Uterus (tissue), 3 donors: ENCODE measurements at regions not wholly inside any gene's neighbourhood (a gene's known extent, or its start where the extent isn't known, plus 50 kb on each side); places are given as distances from the start of the nearest gene placed in this dataset.

ENCODE experiments used
- DNase-seq, 2 donors: peaks; one replicate each; pipeline ENCODE4 v3.0.0-alpha.2; 2019 to 2020
- H3K27ac ChIP-seq, 2 donors: fragments of 200-600 bp; sonication (generic); 1 replicate in 1 of 2; 2 replicates in 1 of 2; pipeline ENCODE4 v1.5.1; 2016 to 2018
- H3K27me3 ChIP-seq, 2 donors: fragments of 200-600 bp; sonication (generic); one replicate each; pipeline ENCODE4 v1.5.1; 2018 to 2019; ENCODE audit warnings: control low read depth in 1 of 2
- H3K36me3 ChIP-seq, 2 donors: fragments of 200-600 bp; sonication (generic); one replicate each; pipeline ENCODE4 v1.5.1; 2019; ENCODE audit warnings: control low read depth in 1 of 2
- H3K4me1 ChIP-seq, 2 donors: fragments of 200-600 bp; sonication (generic); one replicate each; pipeline ENCODE4 v1.5.1; 2018 to 2019; ENCODE audit warnings: control low read depth in 1 of 2
- H3K4me3 ChIP-seq, 2 donors: fragments of 200-600 bp; sonication (generic); 1 replicate in 1 of 2; 2 replicates in 1 of 2; pipeline ENCODE4 v1.5.1; 2018 to 2019; ENCODE audit warnings: mild to moderate bottlenecking in 1 of 2
- H3K9me3 ChIP-seq, 2 donors: fragments of 200-600 bp; sonication (generic); one replicate each; pipeline ENCODE4 v1.5.1; 2019; ENCODE audit warnings: control low read depth in 1 of 2
- POLR2A ChIP-seq, 2 donors: fragments of 450-650 bp; IDR thresholded peaks; one replicate each; pipeline ENCODE4 v1.6.1; 2016; ENCODE audit warnings: antibody characterized with exemption in 2 of 2, mild to moderate bottlenecking in 1 of 2, moderate library complexity in 1 of 2
- intact Hi-C: fragments of 100-400 bp; cut with DNase I; formaldehyde crosslinking; loops from one replicate; pipeline ENCODE4 v1.15.1; 2023; ENCODE audit warnings: low total_unique reads
- TF ChIP-seq, protein P1 (sequence below), 4 experiments: fragments of 200-600 bp in 2 of 4; fragments of 450-650 bp in 2 of 4; sonication (generic) in 2 of 4; IDR thresholded peaks; one replicate each; pipeline ENCODE4 v1.5.1; 2016 to 2019; ENCODE audit warnings: antibody characterized with exemption in 4 of 4, mild to moderate bottlenecking in 2 of 4, moderate library complexity in 1 of 4
- donor health status: DM: yes; HTN: yes; CAD: no.

DNA sequence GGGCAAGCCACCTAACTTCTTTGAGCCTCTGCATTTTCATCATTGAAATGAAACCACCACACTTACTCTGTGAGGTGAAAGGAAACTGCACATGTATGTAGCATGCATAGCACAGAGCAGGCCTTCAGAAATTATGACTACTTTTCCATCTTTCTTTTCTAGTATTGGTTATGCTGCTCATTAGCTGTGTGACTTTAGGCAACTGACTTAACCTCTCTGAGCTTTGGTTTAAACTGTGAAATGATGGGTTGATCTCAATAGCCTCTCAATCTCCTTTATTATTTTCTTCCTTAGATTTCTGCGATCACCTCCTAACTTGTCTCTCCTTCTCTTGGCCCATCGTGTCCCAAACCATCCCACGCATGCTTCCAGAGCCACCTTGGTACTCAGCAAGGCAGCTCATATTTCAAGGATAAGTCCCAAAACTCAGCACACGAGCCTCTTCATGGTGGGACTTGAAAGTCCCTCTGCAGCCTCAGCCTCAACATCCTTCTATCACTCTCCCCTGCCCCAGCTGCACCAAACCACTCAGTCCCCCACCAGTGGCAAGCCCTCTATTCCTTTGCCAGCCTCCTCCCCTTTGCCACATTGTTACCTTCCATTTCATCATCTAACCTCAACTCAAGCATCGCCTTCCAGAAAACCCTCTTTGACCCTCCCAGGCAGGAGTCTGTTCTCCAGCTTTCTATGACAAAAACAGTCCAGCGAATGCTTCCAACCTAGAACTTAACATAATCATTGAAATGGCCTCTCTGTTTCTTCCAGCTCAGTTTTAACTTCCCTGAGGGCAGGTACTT lies 60.3 kb upstream of the DNAH5 start:
- H3K36me3 ChIP-seq, result no peaks in the 10 kb centered on the region
- no peak overlapping the region for H3K27ac ChIP-seq
- no peaks in the 10 kb centered on the region for H3K9me3 ChIP-seq
- H3K4me1 ChIP-seq, result no peaks in the 10 kb centered on the region
- no peak for DNase-seq
- H3K4me3 ChIP-seq, result no peak overlapping the region
- H3K27me3 ChIP-seq, result no peaks in the 10 kb centered on the region
- intact Hi-C loops, result no loop called here
- TF ChIP-seq POLR2A (IDR thresholded peaks at IDR 0.05), result no peak
- TF ChIP-seq, protein P1, sequence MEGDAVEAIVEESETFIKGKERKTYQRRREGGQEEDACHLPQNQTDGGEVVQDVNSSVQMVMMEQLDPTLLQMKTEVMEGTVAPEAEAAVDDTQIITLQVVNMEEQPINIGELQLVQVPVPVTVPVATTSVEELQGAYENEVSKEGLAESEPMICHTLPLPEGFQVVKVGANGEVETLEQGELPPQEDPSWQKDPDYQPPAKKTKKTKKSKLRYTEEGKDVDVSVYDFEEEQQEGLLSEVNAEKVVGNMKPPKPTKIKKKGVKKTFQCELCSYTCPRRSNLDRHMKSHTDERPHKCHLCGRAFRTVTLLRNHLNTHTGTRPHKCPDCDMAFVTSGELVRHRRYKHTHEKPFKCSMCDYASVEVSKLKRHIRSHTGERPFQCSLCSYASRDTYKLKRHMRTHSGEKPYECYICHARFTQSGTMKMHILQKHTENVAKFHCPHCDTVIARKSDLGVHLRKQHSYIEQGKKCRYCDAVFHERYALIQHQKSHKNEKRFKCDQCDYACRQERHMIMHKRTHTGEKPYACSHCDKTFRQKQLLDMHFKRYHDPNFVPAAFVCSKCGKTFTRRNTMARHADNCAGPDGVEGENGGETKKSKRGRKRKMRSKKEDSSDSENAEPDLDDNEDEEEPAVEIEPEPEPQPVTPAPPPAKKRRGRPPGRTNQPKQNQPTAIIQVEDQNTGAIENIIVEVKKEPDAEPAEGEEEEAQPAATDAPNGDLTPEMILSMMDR (IDR thresholded peaks at IDR 0.05), result no peak

DNA sequence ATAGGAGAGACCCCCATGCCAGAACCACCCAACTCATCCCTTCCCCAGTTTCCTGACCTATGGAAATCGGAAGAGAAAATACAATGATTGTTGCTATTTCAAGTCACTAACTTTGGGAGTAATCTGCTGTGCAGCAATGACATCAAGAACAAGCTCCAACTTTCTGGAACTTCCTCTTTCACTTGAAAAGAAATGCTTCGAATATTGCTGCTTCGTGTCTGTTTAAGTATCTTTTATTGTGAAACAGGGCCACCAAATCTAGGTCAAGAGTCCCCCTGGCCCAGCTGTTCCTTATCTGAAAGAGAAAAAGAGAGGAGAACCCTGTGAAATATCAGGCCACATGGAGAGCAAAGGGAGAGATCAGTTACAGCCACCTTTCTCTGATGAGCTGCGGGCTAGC lies 59.4 kb upstream of the DNAH5 start:
- Histone ChIP-seq H3K9me3 (no peaks in the 10 kb centered on the region), H3K36me3 (no peaks in the 10 kb centered on the region), H3K27me3 (no peaks in the 10 kb centered on the region), H3K4me1 (no peaks in the 10 kb centered on the region), H3K4me3 (no peak overlapping the region), H3K27ac (no peak overlapping the region)
- DNase-seq, result no peak
- TF ChIP-seq POLR2A (IDR thresholded peaks at IDR 0.05), result no peak
- TF ChIP-seq, protein P1 (IDR thresholded peaks at IDR 0.05), result no peak
- intact Hi-C loops, result no loop called here

DNA sequence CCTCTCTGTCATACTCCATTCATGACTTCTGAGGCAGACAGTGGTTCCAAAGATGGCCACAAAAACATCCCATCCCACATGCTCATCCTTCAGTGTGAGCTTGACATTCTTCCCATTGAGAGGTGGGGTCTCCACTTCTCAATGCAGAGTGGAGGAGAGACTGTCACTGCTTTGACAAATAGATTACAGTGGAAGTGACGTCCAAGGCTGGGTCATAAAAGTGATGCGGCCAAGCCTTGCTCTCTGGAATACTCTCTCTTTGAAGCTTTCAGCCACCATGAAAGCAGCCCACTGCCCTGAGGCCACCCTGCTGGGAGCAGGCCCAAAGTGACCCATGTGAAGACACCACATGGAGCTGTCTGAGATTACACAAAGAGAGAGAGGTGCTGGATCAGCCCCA lies 59.0 kb upstream of the DNAH5 start:
- Histone ChIP-seq H3K27me3 (no peaks in the 10 kb centered on the region), H3K36me3 (no peaks in the 10 kb centered on the region), H3K4me1 (no peaks in the 10 kb centered on the region), H3K27ac (no peak overlapping the region), H3K9me3 (no peaks in the 10 kb centered on the region), H3K4me3 (no peak overlapping the region)
- intact Hi-C loops, result no loop called here
- DNase-seq, result no peak
- TF ChIP-seq, protein P1 (IDR thresholded peaks at IDR 0.05), result no peak
- no peak for TF ChIP-seq POLR2A (IDR thresholded peaks at IDR 0.05)

DNA sequence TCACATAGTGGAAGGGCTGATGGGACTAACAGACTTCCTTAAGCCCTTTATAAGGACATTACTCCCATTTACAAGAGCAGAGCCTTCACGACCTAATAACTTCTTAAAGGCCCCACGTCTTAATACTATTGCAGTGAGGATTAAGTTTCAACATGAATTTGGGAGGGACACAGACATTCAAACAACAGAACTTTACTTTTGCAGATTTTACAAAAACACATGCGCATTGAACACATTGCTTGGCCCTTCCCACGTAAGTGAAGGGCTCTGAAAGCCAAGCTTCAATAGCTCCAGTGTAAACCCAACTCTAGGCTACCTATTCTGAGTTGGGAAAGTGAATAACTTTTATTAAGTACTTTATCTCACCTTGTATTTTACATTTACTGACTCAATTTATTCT lies 53.8 kb upstream of the DNAH5 start:
- Histone ChIP-seq H3K4me1 (no peaks in the 10 kb centered on the region), H3K27me3 (no peaks in the 10 kb centered on the region), H3K36me3 (no peaks in the 10 kb centered on the region), H3K27ac (no peak overlapping the region), H3K9me3 (no peaks in the 10 kb centered on the region), H3K4me3 (no peak overlapping the region)
- TF ChIP-seq, protein P1 (IDR thresholded peaks at IDR 0.05), result no peak
- no peak for TF ChIP-seq POLR2A (IDR thresholded peaks at IDR 0.05)
- no peak for DNase-seq
- intact Hi-C loops, result no loop called here

DNA sequence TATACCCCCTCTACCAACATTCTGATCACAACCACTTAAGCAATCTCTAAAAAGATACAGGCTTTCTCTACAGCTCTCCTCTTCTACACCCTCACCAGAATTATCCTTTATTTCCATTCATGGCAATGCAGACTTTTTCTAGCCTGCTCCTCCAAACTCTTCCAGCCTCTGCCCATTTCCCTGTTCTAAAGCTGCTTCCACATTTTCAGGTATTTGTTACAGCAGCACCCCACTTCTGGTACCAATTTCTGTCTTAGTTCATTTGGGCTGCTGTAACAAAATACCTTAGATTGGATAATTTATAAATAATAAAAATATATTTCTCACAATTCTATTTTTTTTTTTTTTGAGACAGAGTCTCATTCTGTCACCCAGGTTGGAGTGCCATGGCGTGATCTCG lies 53.0 kb upstream of the DNAH5 start:
- DNase-seq, result no peak
- H3K27ac ChIP-seq, result no peak overlapping the region
- TF ChIP-seq POLR2A (IDR thresholded peaks at IDR 0.05), result no peak
- TF ChIP-seq, protein P1 (IDR thresholded peaks at IDR 0.05), result no peak
- no peaks in the 10 kb centered on the region for H3K27me3 ChIP-seq
- intact Hi-C loops, result no loop called here
- H3K4me1 ChIP-seq, result no peaks in the 10 kb centered on the region
- no peaks in the 10 kb centered on the region for H3K9me3 ChIP-seq
- no peak overlapping the region for H3K4me3 ChIP-seq
- no peaks in the 10 kb centered on the region for H3K36me3 ChIP-seq
